ENCODE measurements at regions not wholly inside any gene's neighbourhood (a gene's known extent, or its start where the extent isn't known, plus 50 kb on each side); places are given as distances from the start of the nearest gene placed in this dataset.
"Not testable (repeated sequence)": the region's sequence is repeated elsewhere in the genome, so short reads cannot be mapped to it uniquely, and the experiment has no call there.

DNA sequence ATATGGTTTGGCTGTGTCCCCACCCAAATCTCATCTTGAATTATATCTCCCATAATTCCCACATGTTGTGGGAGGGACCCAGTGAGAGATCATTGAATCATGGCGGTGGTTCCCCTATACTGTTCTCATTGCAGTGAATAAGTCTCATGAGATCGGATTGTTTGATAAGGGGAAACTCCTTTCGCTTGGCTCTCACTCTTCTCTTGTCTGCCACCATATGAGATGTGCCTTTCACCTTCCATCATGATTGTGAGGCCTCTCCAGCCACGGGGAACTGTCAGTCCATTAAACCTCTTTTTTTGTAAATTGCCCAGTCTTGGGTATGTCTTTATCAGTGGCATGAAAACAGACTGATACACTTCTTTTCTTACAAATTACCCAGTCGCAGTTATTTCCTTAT is 417.6 kb upstream of the RUNX1 start:
- not testable (repeated sequence) for DNase-seq (ENCODE audit: low read depth)

DNA sequence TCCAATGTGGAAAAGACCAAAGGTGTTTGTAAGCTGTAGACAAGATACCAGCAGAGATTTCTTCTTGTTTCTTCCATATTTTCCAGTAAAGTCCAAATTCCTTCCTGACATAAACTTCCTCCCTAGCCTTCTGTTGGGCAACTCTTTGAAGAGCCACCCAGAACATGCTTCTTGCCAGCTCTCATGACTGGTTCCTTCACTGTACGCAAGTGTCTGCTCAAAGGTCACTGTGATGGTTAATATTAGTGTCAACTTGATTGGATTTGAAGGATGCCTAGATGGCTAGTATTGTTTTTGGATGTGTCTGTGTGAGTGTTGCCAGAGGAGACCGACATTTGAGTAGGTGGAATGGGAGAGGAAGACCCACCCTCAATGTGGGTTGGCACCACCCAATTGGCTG is 416.6 kb upstream of the RUNX1 start:
- no peak for DNase-seq (ENCODE audit: low read depth)

DNA sequence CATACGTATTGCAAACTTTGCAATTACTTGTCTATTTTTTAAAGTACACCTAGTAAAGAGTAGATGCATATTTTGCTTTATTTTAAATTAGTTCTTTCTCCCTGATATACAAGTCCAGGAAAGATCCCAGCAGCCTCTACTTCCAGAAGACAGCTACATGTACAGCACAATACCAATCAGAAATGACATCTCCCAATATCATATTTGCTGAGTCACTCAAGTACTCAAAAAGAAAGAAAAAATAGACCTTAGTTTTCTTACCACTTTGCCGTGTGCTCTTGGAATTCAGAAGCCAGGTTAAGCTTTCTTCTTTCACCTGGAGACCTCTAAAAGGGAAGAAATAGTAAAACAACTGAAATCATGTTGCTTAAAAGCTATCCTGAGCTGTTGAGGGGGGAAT is 412.6 kb upstream of the RUNX1 start:
- no peak for DNase-seq (ENCODE audit: low read depth)

DNA sequence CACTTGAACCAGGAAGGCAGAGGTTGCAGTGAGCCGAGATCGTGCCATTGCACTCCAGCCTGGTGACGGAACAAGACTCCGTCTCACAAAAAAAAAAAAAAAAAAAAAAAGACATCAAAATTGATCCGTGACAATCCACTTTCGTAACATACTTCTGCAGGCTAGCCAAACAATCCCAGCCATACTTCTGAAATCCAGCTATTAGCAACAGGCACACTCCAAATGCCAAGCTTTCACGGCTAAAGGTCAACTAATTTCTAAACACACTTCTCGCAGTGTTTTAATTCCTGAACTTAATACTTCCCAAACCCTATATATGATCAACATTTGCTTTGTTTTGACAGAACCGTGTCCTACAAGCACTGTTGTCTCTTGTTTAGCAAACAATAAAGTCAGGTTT is 411.3 kb upstream of the RUNX1 start:
- DNase-seq (ENCODE audit: low read depth): no peak

DNA sequence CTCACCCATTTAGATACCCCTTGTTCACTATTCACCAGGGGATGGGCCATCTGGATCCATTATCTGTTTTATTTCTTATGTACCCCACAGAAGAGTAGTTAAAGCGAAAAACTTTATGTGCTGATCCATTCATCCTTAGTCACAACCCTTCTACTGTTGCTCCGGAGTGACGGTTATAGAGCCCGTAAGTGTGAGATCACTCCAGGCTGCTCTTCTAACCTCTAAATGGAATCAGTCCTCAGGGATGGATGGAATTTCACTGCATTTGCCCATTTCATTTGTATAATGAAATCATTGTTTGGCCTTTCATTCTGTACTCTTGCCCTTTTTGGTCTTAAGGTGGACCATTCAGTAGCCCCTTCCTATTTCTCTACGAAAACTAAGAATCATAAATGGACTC is 409.3 kb upstream of the RUNX1 start:
- DNase-seq (ENCODE audit: low read depth): no peak

DNA sequence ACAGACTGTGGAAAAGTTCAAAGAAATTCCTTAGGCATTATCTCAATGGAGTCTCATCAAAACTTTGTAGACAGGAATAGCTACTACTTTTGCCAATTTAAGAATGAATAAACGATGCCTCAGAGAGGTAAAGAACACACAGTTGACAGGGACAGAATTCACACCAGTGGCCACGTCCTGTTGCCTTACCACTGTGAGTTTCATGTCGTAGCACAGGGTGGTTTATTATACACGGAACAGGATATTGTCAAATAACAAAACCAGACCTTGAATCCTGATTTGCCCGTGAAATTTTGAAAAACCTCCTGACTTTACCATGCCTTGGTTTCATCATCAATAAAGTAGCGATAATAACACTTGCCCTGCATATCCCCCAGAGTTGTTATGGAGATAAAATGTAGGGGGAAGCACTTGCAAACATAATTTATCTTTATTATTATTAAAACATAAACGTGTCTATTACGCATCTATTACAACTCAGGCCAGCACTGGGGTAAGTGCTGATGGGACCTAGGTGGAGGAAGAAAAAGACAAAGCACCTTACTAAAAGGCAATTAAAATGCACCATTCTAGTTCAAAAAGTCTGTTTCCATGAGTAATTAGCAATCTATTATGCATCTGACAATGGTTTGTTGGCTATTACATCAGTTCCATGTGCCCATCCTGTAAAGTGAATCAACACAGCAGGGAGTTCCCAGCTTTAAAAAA is 408.1 kb upstream of the RUNX1 start:
- DNase-seq (ENCODE audit: low read depth): no peak

DNA sequence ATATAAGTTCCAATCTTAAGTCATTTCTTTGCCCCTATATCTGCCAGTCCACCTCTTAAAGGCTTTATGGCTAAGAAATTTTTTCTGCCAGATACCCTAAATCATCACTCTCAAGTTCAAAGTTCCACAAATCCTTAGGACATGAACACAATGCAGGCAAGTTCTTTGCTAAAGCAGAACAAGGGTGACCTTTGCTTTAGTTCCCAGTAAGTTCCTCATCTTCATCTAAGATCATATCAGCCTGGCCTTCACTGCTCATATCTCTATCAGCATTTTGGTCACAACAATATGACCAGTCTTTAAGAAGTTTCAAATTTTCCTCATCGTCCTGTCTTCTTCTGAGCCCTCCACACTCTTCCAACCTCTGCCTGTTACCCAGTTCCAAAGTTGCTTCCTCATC is 402.2 kb upstream of the RUNX1 start:
- DNase-seq (ENCODE audit: low read depth): no peak

DNA sequence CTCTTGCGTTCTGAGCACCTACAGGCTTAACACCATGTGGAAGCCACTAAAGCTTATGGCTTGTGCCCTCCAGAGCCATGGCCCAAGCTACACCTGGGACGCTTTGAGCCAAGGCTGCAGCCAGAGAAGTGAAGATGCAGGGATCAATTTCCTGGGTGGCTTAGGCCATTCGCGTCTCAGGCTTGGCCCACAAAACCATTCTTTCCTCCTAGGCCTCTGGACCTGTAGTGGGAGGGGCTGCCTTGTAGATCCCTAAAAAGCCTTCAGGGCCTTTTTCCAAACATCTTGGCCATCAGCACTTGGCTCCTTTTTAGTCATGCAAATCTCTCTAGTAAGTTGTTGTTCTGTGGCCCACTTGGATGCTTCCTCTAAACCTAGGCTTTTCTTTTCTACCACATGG is 401.7 kb upstream of the RUNX1 start:
- no peak for DNase-seq (ENCODE audit: low read depth)

DNA sequence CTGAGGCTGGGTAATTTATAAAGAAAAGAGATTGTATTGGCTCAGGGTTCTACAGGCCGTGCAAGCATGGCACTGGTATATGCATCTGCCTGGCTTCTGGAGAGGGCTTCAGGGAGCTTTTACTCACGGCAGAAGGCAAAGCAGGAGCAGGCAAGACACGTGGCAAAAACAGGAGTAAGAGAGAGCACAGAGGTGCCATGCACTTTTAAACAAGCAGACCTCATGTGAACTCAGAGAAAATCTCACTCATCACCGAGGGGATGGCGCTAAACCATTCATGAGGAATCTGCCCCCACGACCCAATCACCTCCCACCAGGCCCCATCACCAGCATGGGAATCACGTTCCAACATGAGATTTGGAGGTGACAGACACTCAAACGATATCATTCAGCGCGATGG is 400.7 kb upstream of the RUNX1 start:
- no peak for DNase-seq (ENCODE audit: low read depth)

DNA sequence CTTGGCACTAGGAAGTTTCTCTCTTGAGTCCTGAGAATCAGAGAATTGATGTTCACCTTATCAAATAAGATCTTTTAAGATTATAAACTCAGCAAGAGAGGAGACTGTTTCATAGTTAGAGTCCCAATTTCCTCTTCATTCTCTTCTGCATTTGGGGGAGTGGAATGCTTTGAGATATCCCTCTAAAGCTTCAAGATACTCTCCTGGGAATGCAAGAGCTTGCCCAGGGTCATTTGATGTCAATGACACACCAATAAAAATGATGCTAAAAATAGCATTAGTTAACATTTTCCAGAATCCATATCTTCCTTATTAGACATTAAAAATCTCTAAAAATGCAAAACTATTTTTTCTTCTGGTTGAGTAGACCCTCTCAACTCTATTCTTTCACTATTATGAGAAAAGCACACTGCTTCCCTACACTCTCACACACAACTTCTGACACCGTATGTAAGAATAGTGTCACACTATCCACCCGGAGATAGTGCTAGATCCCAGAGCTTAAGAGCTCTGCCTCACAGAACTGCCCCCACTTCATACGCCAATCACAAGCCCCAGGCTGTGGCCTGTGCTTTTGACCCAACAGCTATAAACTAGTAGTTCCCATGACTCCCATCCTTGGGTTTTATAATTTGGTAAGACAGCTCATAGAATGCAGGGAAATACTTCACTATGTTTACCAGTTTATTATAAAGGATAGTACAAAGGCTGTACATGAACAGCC is 399.9 kb upstream of the RUNX1 start:
- no peak for DNase-seq (ENCODE audit: low read depth)

DNA sequence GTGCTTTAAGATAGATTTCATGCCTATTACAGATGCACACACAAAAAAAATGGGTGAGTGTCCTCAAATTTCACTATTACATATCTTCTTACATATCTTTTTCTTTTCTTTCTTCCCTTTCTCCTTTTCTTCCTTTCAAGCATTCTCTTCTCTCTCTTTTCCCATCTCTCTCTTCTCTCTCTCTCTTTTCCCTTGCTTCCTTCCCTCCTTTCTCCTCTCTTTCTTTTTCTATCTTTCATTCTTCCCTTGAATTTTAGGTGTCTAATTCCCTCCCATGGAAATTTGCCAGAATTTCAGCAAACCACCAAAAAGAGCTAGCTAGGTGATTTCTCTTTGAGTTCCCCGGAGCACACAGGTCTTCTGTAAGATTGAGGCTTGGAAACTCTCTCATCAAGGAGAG is 395.3 kb upstream of the RUNX1 start:
- DNase-seq (ENCODE audit: low read depth): no peak

DNA sequence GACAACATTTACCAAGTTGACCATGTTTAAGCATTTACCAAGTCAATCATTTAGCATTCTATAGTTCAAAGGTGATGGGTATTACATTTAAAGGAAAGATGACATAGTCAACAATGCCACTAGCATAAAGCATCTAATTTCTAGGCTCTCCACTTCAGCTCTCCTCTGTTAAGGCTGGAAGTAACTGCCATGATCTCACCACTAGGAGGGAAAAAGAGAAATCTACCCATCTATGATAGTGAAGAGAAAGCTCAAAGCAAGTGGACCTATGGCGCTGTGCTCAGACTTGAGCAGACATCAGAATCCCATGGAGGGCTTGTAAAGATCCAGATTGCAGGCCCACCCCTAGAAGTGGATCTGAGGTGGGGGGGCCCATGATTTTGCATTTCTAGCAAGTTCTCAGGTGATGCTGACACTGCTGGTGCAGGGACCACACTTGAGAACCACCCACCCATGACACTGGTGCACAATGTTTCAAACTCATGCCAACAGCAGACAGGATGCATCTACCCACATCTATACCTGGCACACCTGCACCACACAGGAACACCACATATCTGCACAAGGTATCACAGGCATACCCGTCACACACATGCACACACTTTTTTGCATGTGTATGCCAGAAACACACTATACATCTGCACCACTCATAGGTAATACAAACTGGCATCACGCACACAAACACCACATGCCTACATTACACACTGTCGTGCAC is 392.9 kb upstream of the RUNX1 start:
- no peak for DNase-seq (ENCODE audit: low read depth)

DNA sequence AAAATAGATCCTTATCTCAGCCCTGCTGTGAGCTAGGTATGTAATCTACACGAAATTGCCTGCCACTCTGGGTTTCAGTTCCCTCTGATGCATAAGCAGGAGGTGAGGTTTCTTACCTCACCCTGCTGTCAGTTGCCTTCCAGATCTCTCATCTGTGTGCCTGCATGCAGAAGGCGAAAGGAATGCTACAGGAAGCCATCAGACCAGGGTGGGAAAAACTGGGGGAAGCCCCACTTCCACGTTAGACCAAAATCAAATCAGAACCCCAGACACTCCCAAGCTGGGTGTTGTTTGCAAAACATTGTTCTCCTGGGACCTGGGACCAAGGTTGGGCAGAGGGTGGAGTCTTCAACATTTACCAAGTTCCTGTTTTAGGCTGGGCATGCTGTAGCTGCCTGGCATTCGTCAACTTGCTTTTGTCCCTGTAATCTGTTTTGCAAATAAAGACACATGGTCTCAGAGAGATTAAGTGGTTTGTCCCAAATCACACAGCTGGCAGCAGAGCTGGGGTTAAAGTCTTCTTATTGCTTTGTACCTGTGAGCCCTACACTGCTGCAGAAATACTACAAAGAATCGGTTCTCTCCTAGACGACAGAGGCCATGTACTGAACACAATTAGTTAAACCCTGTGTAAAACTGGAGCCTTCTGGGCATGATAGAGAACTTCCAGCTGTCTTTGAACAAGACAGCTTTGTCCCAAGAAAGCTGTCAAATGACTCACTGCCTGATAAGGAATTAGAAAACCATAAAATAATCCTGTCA is 389.7 kb upstream of the RUNX1 start:
- no peak for DNase-seq (ENCODE audit: low read depth)

DNA sequence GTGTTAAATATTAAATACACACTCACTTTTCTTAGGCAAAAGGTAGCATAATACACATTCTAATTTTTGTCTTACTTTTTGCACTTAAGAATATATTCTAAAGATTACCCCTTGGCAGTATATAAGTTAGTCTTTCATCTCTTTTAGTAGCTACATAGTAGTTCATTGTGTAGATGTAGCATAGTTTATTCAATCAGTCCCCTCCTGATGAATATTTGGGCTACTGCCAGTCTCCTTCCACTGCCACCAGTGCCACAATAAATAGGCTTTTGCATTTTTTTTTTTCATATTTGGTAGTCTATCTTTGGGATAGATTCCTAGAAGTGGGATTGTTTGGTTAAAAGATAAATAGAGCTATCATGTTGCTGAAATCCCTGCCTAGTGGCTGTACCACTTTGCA is 388.8 kb upstream of the RUNX1 start:
- no peak for DNase-seq (ENCODE audit: low read depth)

DNA sequence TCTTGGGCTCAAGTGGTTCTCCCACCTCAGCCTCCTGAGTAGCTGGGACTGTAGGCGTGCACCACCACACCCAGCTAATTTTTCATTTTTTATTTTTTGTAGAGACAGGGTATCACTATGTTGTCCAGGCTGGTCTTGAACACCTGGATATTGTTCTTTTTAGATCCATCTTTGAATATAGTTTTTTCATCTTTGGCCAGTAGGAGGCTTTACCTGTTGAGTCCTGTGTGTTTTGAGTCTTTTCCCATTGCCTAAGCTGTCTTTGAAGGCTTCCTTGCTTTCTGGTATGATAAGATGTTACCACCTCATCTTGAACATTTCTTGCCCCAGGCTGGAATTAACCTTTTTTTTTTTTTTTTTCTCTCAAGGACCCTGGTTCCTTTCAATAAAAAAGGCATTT is 387.8 kb upstream of the RUNX1 start:
- DNase-seq (ENCODE audit: low read depth): no peak

DNA sequence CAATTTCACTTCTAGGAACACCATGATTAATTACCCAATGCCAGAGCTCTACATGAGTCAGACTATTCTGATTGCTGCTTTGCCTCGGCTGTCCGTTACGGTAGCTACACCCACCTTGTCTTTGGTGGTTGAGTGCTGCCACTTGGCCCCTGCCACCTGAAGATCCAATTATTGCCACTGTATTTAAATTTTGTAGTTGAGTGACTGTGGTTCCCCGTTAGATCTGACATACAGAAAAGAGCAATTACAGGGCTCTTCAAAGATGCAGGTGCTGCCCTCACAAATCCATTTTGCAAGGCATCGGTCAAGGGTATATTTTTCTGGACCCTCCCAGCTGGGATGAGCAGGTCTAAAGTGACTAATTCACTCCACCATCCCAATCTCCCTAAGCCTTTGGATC is 383.5 kb upstream of the RUNX1 start:
- not testable (repeated sequence) for DNase-seq (ENCODE audit: low read depth)

DNA sequence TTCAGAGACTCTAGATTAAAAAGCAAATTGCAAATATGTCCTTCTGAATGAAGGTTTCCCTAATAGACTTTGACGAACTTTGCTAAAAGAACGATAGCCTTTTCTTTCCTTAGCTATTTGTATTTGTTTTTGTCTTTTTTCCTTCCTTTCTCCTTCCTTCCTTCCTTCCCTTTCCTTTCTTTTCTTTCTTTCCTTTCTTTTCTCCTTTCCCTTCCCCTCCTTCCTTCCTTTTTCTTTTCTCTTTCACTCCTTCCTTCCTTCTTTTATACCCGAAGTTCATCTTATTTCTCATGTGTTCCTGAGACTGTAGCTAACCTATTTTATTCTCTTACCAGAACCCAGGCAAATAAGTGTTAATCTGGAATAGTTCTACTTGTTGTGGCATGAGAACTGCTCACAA is 381.2 kb upstream of the RUNX1 start:
- DNase-seq (ENCODE audit: low read depth): no peak

DNA sequence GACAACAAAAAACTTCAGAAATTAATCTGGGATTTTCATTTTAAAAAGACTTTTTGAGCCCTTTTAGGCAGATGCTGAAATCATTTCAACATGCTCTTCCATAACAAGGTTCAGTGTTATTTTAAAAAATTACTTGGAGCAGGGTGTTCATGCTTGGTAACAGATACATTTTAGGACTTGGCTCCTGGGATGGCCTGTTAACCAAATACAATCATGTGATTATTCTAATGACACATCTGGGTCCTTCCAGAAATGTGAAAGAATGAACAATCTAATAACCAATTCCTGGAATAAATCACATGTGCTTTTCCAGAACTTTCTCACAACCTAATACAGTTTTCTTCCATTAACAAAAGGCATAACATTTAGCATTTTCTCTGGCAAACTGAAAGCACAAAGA is 379.8 kb upstream of the RUNX1 start:
- no peak for DNase-seq (ENCODE audit: low read depth)

DNA sequence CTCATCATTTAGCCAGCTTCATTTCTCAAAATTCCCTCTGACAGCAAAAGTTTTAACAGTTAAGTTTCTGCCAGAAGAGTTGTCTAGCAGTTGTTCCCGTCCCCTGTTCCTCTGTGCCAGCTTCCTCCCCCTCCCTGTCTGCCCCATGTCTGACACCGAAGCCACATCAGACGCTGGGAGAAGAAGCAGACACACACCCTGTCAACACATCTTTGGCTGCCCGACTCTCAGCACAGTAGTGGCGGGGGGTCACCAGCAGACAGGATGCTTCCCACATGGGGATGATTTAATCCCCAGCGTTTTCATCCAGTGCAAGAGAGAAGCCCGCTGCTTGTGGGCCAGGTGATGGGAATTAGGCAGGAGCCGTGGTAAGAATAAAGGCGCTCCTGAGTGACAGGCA is 379.4 kb upstream of the RUNX1 start:
- DNase-seq (ENCODE audit: low read depth): peak; percentile 1

DNA sequence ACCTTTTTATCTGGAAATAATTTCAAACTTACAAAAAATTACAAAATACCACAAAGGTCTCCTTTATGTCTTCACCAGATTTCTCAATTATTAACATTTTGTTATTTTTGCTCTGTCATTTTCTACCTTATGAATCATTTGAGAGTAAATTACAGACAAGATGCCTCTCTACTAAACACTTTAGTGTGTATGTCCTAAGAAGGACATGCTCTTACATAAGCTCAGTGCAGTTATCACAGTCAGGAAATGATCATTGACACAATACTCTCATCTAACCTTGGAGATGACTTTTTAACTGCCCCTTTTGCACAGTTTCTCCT is 378.9 kb upstream of the RUNX1 start:
- DNase-seq (ENCODE audit: low read depth): no peak

DNA sequence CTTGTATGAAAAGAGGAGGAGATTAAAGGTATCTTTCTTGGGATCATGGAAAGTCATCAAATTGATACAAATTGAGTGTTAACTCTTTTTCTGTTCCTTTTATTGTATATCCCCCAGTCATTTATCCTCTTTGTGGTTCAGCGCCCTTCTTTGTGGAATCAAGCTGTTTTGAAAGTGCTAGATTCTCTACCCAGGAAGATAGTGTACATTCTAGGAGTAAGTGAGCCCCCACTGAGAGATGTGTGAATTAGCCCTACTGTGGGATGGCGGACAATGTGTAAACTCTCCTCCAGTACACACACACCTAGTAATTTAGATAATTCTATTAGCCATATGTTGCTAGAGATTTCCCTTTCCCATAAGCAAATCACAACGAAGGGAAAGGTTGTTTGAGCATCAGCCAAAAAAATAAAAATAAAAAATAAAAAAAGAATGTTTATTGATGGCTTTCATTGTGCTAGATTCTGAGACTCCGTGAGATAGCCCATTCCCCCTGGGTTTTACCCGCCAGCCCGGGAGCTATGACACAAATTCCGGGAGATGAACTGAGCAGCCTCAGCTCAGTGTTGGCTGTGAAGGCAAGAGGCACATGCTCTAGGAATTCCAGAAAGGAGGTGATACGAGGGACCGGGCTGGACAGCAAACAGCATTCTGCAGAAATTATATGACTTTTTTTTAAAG is 378.4 kb upstream of the RUNX1 start:
- DNase-seq (ENCODE audit: low read depth): no peak

DNA sequence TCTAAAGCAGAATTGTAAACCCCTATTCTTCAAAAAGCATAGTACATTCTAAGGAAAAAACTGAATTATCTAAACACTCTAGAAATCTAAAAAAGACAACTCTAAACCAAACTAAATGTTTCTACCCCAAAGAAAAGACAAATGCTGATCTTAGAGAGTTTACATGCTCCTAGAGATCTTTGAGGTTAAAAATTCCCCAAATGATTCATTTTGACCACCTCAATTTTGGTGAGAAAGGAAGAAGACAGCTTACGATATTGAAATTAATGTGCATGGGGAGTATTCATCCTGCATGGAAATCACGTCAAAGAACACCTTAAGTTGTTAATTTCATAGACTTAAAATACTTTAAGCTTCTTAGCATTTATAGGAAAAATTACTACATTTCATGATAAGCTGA is 377.8 kb upstream of the RUNX1 start:
- no peak for DNase-seq (ENCODE audit: low read depth)
